ENCODE measurements at regions not wholly inside any gene's neighbourhood (a gene's known extent, or its start where the extent isn't known, plus 50 kb on each side); places are given as distances from the start of the nearest gene placed in this dataset.

GRCh38 chr20:6173481-6173880 lies 50.7 kb upstream of the FERMT1 start:
- H4K20me1 ChIP-seq (ENCODE audit: insufficient read depth): no peaks in the 10 kb centered on the region
- H3K4me1 ChIP-seq (ENCODE audit: control insufficient read depth in 1 of 2, insufficient read depth in 2 of 2, low read length in 2 of 2): no peaks in the 10 kb centered on the region
- no peak overlapping the region for H3K27ac ChIP-seq (ENCODE audit: low read depth, low read length)
- no peaks in the 10 kb centered on the region for H3K79me2 ChIP-seq (ENCODE audit: insufficient read depth, low read length)
- intact Hi-C loops (cut with micrococcal nuclease): loop anchor here (10.0 kb wide), 1 partner anchor 1201 kb away; no protein-coding TSS in a partner anchor
- ATAC-seq: no peak
- H3K9me3 ChIP-seq (ENCODE audit: control insufficient read depth in 1 of 2, insufficient read depth in 1 of 2, low read depth in 1 of 2, low read length in 2 of 2): no peaks in the 10 kb centered on the region; a peak in 1 of 4 replicates
- POLR2A ChIA-PET: no interaction called here
- RAD21 ChIA-PET (ENCODE audit: low non-redundant PET in 1 of 2, low total read pairs in 2 of 2, uncharacterized antibody in 2 of 2, unreplicated experiment in 2 of 2): no interaction called here
- H3K4me3 ChIP-seq (replicated peaks in 1 of 2; ENCODE audit: low read depth in 1 of 2, low read length in 2 of 2): no peak overlapping the region
- no peaks in the 10 kb centered on the region for H3K27me3 ChIP-seq (ENCODE audit: insufficient read depth, low read length)
- no TSS peak for BruUV-seq (replicated peaks)
- no peak overlapping the region for H3K4me2 ChIP-seq (ENCODE audit: low read length)
- H3K9me2 ChIP-seq (ENCODE audit: insufficient read depth): no peaks in the 10 kb centered on the region
- no peak overlapping the region for H3K9ac ChIP-seq (ENCODE audit: low read length)
- CTCF ChIA-PET: no interaction called here
- H2AFZ ChIP-seq (ENCODE audit: low read depth, low read length, poor library complexity, severe bottlenecking): no peak overlapping the region
- H3K36me3 ChIP-seq (ENCODE audit: control insufficient read depth in 1 of 2, insufficient read depth in 2 of 2, low read length in 2 of 2): no peaks in the 10 kb centered on the region
- TF ChIP-seq SRF (IDR thresholded peaks at IDR 0.05; ENCODE audit: low read depth) (no peak), ATF3 (IDR thresholded peaks at IDR 0.05) (no peak), JUND (IDR thresholded peaks at IDR 0.05) (no peak), CEBPB (IDR thresholded peaks at IDR 0.05; ENCODE audit: low read depth) (no peak), ZNF274 (IDR thresholded peaks at IDR 0.05; ENCODE audit: low read depth, low read length) (no peak), SP1 (IDR thresholded peaks at IDR 0.05; ENCODE audit: low read depth) (no peak), SIN3A (IDR thresholded peaks at IDR 0.05; ENCODE audit: low read depth) (no peak), TCF7L2 (IDR thresholded peaks at IDR 0.05; ENCODE audit: borderline replicate concordance, extremely low read depth, insufficient read depth, insufficient read length) (no peak), CBX3 (IDR thresholded peaks at IDR 0.05; ENCODE audit: low read depth) (no peak), MAX (IDR thresholded peaks at IDR 0.05) (no peak), FOSL1 (IDR thresholded peaks at IDR 0.05; ENCODE audit: low read depth) (no peak), POLR2A (IDR thresholded peaks at IDR 0.05; ENCODE audit: borderline replicate concordance, extremely low read depth, insufficient read depth, insufficient read length) (no peak), EZH2phosphoT487 (IDR thresholded peaks at IDR 0.05; ENCODE audit: borderline replicate concordance) (no peak), ELF1 (IDR thresholded peaks at IDR 0.05; ENCODE audit: borderline replicate concordance, low read depth) (no peak), YY1 (IDR thresholded peaks at IDR 0.05; ENCODE audit: extremely low read depth, insufficient replicate concordance, low read depth, low read length) (no peak), ZBTB33 (IDR thresholded peaks at IDR 0.05; ENCODE audit: extremely low read depth, insufficient replicate concordance, low read length) (no peak), ZFX (IDR thresholded peaks at IDR 0.05) (no peak), REST (IDR thresholded peaks at IDR 0.05; ENCODE audit: low read depth) (no peak), EZH2 (IDR thresholded peaks at IDR 0.05) (no peak), CTCF (IDR thresholded peaks at IDR 0.05 in 2 of 3, conservative IDR thresholded peaks at IDR 0.05 in 1 of 3; ENCODE audit: borderline replicate concordance in 1 of 3, insufficient read depth in 1 of 3, low read depth in 2 of 3, low read length in 2 of 3) (no peak)
- no peak for DNase-seq (ENCODE audit: low read depth, low spot score)

All from HCT116 (cell line).